B cell (primary cell): ENCODE measurements at regions not wholly inside any gene's neighbourhood (a gene's known extent, or its start where the extent isn't known, plus 50 kb on each side); places are given as distances from the start of the nearest gene placed in this dataset.
"Not testable (repeated sequence)": the region's sequence is repeated elsewhere in the genome, so short reads cannot be mapped to it uniquely, and the experiment has no call there.

Source experiments
- ATAC-seq: fragments of 200-7000 bp; cut with Tn5 transposase; one replicate; pipeline ENCODE4 v1.10.0; 2021; ENCODE audit warnings: low read depth, mild to moderate bottlenecking, moderate number of reproducible peaks, moderate library complexity
- CTCF ChIA-PET: fragments of 350-600 bp; sonication (Branson Sonifier 250); formaldehyde crosslinking; loops from one replicate; lab custom pipeline; 2021; ENCODE audit warnings: antibody characterized with exemption, inconsistent platforms; lab: Charles Lee
- POLR2A ChIA-PET: fragments of 350-600 bp; sonication (Branson Sonifier 250); formaldehyde crosslinking; loops from one replicate; lab custom pipeline; 2021; ENCODE audit warnings: antibody characterized with exemption; lab: Charles Lee
- DNase-seq: peaks from one replicate; pipeline ENCODE4 v3.0.0; 2013
- H2AFZ ChIP-seq: 2 replicates; pipeline ENCODE4 v1.6.1; 2012; ENCODE audit warnings: mild to moderate bottlenecking, low read depth, low read length; ENCODE audit not compliant: insufficient read depth, poor library complexity, severe bottlenecking
- H3K27ac ChIP-seq, 2 donors: 1 replicate in 1 of 2; 2 replicates in 1 of 2; pipeline ENCODE4 v1.5.1; 2012 to 2013; ENCODE audit warnings: low read length in 2 of 2, mild to moderate bottlenecking in 2 of 2, moderate library complexity in 1 of 2
- H3K27me3 ChIP-seq, 4 experiments: fragments of 200-600 bp in 1 of 4; sonication (generic) in 1 of 4; replicated peaks in 1 of 4; 1 replicate in 2 of 4; 2 replicates in 2 of 4; pipeline versions ENCODE4 v1.6.1 to v1.7.0; 2013 to 2016; ENCODE audit warnings: low read length in 3 of 4, mild to moderate bottlenecking in 2 of 4, mixed read lengths in 1 of 4, moderate library complexity in 1 of 4; ENCODE audit not compliant: insufficient read depth in 4 of 4, control insufficient read depth in 3 of 4; ENCODE audit errors: control extremely low read depth in 1 of 4
- H3K36me3 ChIP-seq, 2 experiments: replicated peaks in 1 of 2; 1 replicate in 1 of 2; 2 replicates in 1 of 2; pipeline versions ENCODE4 v1.6.1 to v1.7.1; 2013; ENCODE audit warnings: low read length in 1 of 2; ENCODE audit not compliant: insufficient read depth in 2 of 2, control insufficient read depth in 1 of 2; ENCODE audit errors: control extremely low read depth in 1 of 2, extremely low read depth in 1 of 2
- H3K4me1 ChIP-seq, 2 donors: fragments of 200-600 bp in 1 of 2; sonication (generic) in 1 of 2; 1 replicate in 1 of 2; 2 replicates in 1 of 2; pipeline versions ENCODE4 v1.5.1 to v1.6.1; 2013 to 2017; ENCODE audit warnings: low read length in 2 of 2; ENCODE audit not compliant: control insufficient read depth in 2 of 2, insufficient read depth in 2 of 2
- H3K4me2 ChIP-seq: replicated peaks from 2 replicates; pipeline ENCODE3; 2012; ENCODE audit warnings: mild to moderate bottlenecking, low read depth, low read length; ENCODE audit not compliant: poor library complexity, severe bottlenecking
- H3K4me3 ChIP-seq, 5 experiments: fragments of 200-600 bp in 1 of 5; sonication (generic) in 1 of 5; 1 replicate in 3 of 5; 2 replicates in 2 of 5; pipeline versions ENCODE4 v1.5.1 to v1.7.0; 2011 to 2016; ENCODE audit warnings: low read length in 4 of 5, mild to moderate bottlenecking in 4 of 5, low read depth in 2 of 5, control low read depth in 1 of 5, moderate library complexity in 1 of 5; ENCODE audit not compliant: insufficient read depth in 1 of 5; ENCODE audit errors: control extremely low read depth in 1 of 5, extremely low read depth in 1 of 5
- H3K79me2 ChIP-seq: fragments of 200-600 bp; sonication (generic); one replicate; pipeline ENCODE4 v1.6.0; 2016; ENCODE audit warnings: low read length; ENCODE audit not compliant: control insufficient read depth, insufficient read depth
- H3K9ac ChIP-seq: fragments of 200-600 bp; sonication (generic); 2 replicates; pipeline ENCODE4 v1.6.1; 2017; ENCODE audit warnings: mild to moderate bottlenecking, low read length, moderate library complexity
- H3K9me3 ChIP-seq, 3 donors: one replicate each; pipeline versions ENCODE4 v1.6.1 to v1.7.1; 2013; ENCODE audit warnings: low read length in 2 of 3; ENCODE audit not compliant: control insufficient read depth in 2 of 3, insufficient read depth in 1 of 3; ENCODE audit errors: control extremely low read depth in 1 of 3
- H4K20me1 ChIP-seq: 2 replicates; pipeline ENCODE4 v1.6.0; 2012; ENCODE audit warnings: mild to moderate bottlenecking, low read length; ENCODE audit not compliant: insufficient read depth, control insufficient read depth, poor library complexity, severe bottlenecking
- H3K27ac Mint-ChIP-seq: one replicate; pipeline ENCODE4 v1.8.0; 2021; ENCODE audit warnings: mixed read lengths
- H3K27me3 Mint-ChIP-seq: one replicate; pipeline ENCODE4 v1.8.0; 2021; ENCODE audit warnings: mixed read lengths
- H3K4me1 Mint-ChIP-seq: one replicate; pipeline ENCODE4 v1.8.0; 2021; ENCODE audit warnings: mixed read lengths
- H3K4me3 Mint-ChIP-seq: one replicate; pipeline ENCODE4 v1.8.0; 2021; ENCODE audit warnings: mixed read lengths
- H3K9me3 Mint-ChIP-seq: one replicate; pipeline ENCODE4 v1.8.0; 2022; ENCODE audit warnings: mixed read lengths; ENCODE audit not compliant: insufficient read depth
- CTCF ChIP-seq: fragments of 200-600 bp; IDR thresholded peaks from one replicate; pipeline ENCODE4 v1.8.0; 2022; ENCODE audit warnings: antibody characterized with exemption, mild to moderate bottlenecking
- WGBS: methylation state at CpG from one replicate; pipeline ENCODE4 v1.1.5; 2013; ENCODE audit warnings: missing lambda C conversion rate; ENCODE audit not compliant: insufficient coverage; 5-methylcytosine and 5-hydroxymethylcytosine counted together
- intact Hi-C: fragments of 100-400 bp; cut with micrococcal nuclease; formaldehyde crosslinking; loops from one replicate; pipeline ENCODE4 v1.10.0; 2022

GRCh38 chr17:20843799-20844553, 198.8 kb downstream of the USP22 start:
- not testable (repeated sequence) for H2AFZ ChIP-seq
- H3K4me2 ChIP-seq, result peak overlapping the region; percentile 48
- peak; percentile 93 for ATAC-seq

GRCh38 chr17:20848869-20849443, 193.9 kb downstream of the USP22 start:
- H3K27ac ChIP-seq, H2AFZ ChIP-seq, H3K36me3 ChIP-seq, H3K4me3 ChIP-seq, H3K27ac Mint-ChIP-seq, H3K79me2 ChIP-seq, H3K4me2 ChIP-seq, H3K9me3 ChIP-seq, H3K9ac ChIP-seq, H4K20me1 ChIP-seq, ATAC-seq, POLR2A ChIA-PET, H3K4me3 Mint-ChIP-seq, H3K9me3 Mint-ChIP-seq, CTCF ChIA-PET, H3K4me1 ChIP-seq: not testable (repeated sequence)
- peaks cover 0 to 16% (median 4%) of the 10 kb centered on the region in 4 experiments for H3K27me3 ChIP-seq
- peak; percentile 80 for TF ChIP-seq CTCF
- peak; percentile 21 for DNase-seq
- Mint-ChIP-seq H3K4me1 (peaks cover 17% of the 10 kb centered on the region), H3K27me3 (peaks cover 28% of the 10 kb centered on the region)
- intact Hi-C loops, result loop anchor here (2.0 to 10.0 kb wide), 4 partner anchors 204 to 854 kb away; no protein-coding TSS in a partner anchor
- WGBS, result no CpG with 5 or more reads among the region's 3 CpGs

More at GRCh38 chr17:20843799-20844553, 198.8 kb downstream of the USP22 start:
- not testable (repeated sequence) for H3K9me3 ChIP-seq, H3K27ac ChIP-seq, H3K36me3 ChIP-seq, H3K9ac ChIP-seq, H4K20me1 ChIP-seq, H3K4me1 ChIP-seq, H3K27me3 Mint-ChIP-seq, H3K79me2 ChIP-seq, H3K4me3 ChIP-seq, H3K9me3 Mint-ChIP-seq
- peaks cover 0 to 15% (median 2%) of the 10 kb centered on the region in 4 experiments for H3K27me3 ChIP-seq
- CTCF ChIA-PET, result interaction anchor here (0.6 to 0.7 kb wide), 3 partner anchors 34 to 678 kb away, joined by 3 read pairs; no protein-coding TSS in a partner anchor
- Mint-ChIP-seq H3K27ac (peak overlapping the region; percentile 50), H3K4me1 (peaks cover 12% of the 10 kb centered on the region), H3K4me3 (peak overlapping the region; percentile 78)
- intact Hi-C loops, result loop anchor here (10.0 kb wide), 2 partner anchors 199 to 849 kb away; no protein-coding TSS in a partner anchor
- POLR2A ChIA-PET, result interaction anchor here (0.6 kb wide), 1 partner anchor 8 kb away, joined by 6 read pairs; no protein-coding TSS in a partner anchor
- DNase-seq, result peak; percentile 68
- 1% methylated on average over 37 of the region's 74 CpGs for WGBS

- H3K9me3 ChIP-seq, H3K36me3 ChIP-seq, H3K4me2 ChIP-seq, POLR2A ChIA-PET, H3K9ac ChIP-seq, H3K4me1 ChIP-seq, H2AFZ ChIP-seq, intact Hi-C loops, H3K79me2 ChIP-seq, H4K20me1 ChIP-seq, ATAC-seq, H3K27ac Mint-ChIP-seq, H3K4me3 ChIP-seq, H3K27ac ChIP-seq, H3K9me3 Mint-ChIP-seq: not testable (repeated sequence)
- Mint-ChIP-seq H3K4me3 (peak overlapping the region; percentile 72), H3K27me3 (peaks cover 35% of the 10 kb centered on the region), H3K4me1 (peaks cover 15% of the 10 kb centered on the region)
- 23% methylated on average over 4 of the region's 21 CpGs for WGBS
- peaks cover 0 to 11% (median 1%) of the 10 kb centered on the region in 4 experiments for H3K27me3 ChIP-seq
- CTCF ChIA-PET, result interaction anchor here (0.9 to 1.1 kb wide), 3 partner anchors 141 to 639 kb away, joined by 3 to 5 read pairs (median 3); no protein-coding TSS in a partner anchor
- DNase-seq, result peak; percentile 10
These were observed 191.1 kb downstream of the USP22 start for GRCh38 chr17:20851591-20852238.
